ENCODE measurements at regions not wholly inside any gene's neighbourhood (a gene's known extent, or its start where the extent isn't known, plus 50 kb on each side); places are given as distances from the start of the nearest gene placed in this dataset.
A peak's percentile ranks its signal among the peaks of the same experiment; 100 is the strongest.

- no peak for DNase-seq
Observed at GRCh38 chr2:116645155-116645554, 1169.3 kb upstream of the DDX18 start.

GRCh38 chr2:116668691-116669090, 1145.8 kb upstream of the DDX18 start:
- DNase-seq, result no peak

GRCh38 chr2:116669782-116670181, 1144.7 kb upstream of the DDX18 start:
- DNase-seq, result no peak

DNA sequence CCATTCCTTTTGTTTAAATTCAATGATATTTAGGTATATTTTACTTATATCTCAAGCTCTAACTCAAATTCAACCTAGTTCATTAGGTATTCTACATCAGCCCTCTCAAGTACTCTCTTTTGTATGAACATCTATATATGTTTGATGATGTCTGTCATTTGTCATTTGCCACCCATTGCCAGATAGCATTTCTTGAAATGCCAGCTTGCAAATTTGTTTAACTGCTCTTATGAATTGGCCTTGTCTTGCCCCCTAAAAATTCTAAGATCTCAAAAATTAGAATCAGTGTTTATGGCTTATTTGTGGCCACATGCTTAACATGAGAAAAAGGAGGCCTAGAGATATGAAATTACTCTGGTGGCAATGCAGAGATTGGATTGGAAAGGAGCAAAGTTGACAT, 1140.3 kb upstream of the DDX18 start:
- DNase-seq, result no peak

DNA sequence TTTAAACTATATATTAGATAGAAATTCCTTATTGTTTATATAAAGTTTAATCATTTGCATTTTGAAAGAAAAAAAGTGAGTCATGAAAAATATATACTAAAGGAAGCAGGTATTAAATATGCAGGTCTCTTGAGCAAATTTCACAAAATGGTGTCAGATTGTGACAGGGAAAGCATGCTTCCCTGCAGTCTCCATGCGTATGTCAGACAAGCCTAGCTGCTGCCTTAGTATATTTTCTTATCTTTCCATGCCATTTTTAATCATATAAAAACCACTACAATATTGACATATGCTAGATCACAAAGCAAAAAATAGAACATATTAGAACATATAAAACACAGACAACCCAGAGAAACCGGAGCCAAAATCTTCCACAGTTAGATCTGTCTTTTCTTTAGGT, 1137.7 kb upstream of the DDX18 start:
- DNase-seq, result no peak

DNA sequence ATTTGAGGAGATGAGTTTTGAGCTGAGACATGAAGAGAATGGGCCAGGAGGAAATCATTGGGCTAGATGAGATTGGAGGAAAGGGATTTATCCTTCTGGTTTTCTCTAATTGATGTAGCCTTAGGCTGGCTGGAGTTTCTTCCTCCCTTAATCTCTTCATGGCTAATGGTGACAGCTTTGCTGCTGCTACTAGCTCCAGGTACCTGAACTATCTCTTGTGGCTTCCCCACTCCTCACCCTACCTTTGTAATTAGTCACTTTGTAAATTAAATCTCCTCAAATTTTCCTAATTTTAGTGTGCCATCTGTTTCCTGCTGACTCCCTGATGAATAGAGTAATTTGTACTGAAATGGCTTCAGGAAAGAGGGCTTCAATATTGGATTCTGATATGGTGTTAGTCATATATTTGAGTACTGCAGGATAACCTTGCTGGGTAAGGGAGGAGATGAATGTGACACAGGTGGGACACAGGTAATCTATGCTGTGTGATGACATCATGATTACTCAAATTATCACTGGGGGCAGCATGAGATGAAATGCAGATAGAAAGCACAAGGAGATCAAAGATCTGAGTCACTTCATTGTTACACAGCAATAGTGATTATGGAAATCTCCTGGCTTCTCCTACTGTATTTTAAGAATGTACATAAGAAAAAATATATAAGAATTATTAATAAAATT, 1134.1 kb upstream of the DDX18 start:
- DNase-seq, result no peak

- DNase-seq, result no peak
Observed at GRCh38 chr2:116687371-116687770, 1127.1 kb upstream of the DDX18 start.

DNA sequence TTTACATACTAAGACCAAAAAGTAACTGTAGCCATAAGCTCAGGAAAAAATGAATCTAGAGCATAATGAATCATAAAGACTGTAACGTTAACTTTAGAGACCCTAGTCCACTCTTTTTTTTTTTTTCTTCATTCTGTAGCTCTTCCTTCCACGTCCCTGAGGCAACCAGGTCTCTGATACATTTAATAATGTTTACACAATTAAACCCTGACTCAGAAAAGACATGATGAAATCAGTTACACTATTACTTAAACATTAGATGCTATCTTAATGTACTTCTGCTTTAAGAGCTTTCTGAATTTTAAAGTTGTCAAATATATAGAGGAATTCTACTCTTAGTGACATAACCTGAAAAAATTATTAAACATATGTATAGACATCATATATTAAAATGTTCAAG, 1121.5 kb upstream of the DDX18 start:
- DNase-seq, result no peak

- DNase-seq, result no peak
Observed at GRCh38 chr2:116696223-116696622, 1118.3 kb upstream of the DDX18 start.

GRCh38 chr2:116696903-116697302, 1117.6 kb upstream of the DDX18 start:
- no peak for DNase-seq

- peak; percentile 4 for DNase-seq
Observed at GRCh38 chr2:116706396-116706795, 1108.1 kb upstream of the DDX18 start.

- DNase-seq, result no peak
Observed at GRCh38 chr2:116716038-116716437, 1098.5 kb upstream of the DDX18 start.

DNA sequence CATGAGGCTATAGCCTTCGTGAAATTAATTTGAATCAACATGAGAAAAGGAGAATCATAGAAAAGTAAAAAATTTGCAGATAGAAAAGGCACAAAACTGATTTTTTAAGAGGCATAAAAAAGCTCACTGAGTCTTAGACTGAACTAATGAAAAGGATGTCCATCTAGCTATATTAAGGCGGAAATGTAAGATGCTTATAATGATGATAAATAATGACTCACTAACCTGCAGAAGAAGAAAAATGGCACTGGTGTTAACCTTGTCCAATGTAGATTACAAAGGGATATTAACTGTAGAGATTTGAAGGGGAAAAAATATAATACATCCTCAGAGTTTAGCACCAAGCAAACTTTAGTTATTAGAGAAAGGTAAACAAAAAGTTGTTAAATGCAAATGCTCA, 1098.0 kb upstream of the DDX18 start:
- no peak for DNase-seq

GRCh38 chr2:116717832-116718231, 1096.7 kb upstream of the DDX18 start:
- DNase-seq, result no peak

DNA sequence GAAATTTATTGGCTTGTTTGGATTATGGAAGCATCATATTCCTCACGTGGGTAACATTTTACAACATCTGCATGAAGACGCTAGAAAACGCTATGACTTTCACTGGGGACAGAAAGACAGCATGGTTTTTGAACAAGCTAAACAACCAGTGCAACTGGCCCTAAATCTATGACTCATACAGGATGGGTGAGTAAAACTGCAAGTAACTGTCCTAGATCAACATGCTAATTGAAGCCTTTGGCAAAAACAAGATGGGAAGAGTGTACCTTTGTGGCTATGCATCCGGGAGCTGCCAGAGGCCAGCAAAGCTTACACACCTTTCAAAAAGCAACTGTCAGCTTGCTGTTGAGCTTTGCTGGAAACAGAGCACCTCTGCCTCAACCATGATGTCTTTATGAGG, 1096.0 kb upstream of the DDX18 start:
- peak; percentile 15 for DNase-seq

GRCh38 chr2:116719836-116720235, 1094.7 kb upstream of the DDX18 start:
- peak; percentile 64 for DNase-seq

- DNase-seq, result no peak
Observed at GRCh38 chr2:116724550-116724949, 1089.9 kb upstream of the DDX18 start.

DNA sequence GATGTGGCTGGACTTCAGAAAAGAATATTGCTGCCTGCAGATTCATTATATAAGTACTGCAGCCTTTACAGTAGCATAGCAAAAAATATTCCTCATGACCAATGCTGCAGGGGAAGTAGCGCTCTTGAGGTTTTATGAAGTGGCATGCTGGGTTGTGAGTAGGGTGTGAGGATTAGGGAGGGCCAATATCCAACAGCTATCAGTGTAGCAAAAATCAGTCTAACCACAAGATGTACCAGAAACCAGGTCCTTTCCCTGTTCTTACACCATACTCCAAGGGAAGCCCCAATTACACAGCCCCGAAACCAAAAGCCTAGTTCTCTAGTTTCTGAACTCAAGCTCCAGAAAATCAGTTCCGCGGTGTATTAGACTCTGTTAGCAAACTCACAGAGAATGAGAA, 1082.2 kb upstream of the DDX18 start:
- DNase-seq, result no peak

DNA sequence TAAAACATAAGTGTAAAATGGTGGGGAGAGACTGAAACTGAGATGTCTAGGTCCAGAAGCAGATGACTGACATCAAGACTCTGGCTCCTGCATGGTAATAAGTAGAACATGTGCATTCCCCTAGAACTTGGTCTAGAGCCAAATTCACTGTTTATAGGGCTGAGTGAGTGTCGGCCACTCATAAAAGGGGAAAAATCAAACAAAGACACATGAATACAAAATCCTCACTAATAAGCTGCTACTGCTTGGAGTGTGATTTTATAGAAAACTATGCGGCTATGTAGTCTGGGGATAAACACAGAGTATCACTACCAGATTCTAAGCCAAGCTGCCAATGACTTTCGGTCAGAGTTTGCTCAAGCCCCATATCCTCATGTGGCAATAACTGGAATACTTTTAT, 1080.8 kb upstream of the DDX18 start:
- DNase-seq, result peak; percentile 4

GRCh38 chr2:116737951-116738350, 1076.5 kb upstream of the DDX18 start:
- no peak for DNase-seq

DNA sequence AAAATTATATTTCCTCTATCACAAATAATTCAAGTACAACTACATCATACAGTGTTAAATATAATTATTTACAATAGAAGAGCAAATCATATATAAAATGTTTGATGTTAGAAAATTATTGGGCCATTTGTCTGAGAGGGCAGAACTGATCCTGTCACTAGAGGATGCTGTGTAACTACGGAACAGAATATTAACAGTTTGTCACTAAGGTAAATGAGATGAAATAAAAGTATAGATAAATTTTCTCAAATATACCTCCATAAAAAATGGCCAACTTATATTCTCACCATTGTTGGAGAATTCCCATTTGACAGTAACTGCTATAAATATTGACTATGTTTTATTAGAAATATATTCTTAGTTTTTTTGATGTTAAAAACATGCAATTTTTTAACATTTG, 1067.4 kb upstream of the DDX18 start:
- DNase-seq, result no peak

DNA sequence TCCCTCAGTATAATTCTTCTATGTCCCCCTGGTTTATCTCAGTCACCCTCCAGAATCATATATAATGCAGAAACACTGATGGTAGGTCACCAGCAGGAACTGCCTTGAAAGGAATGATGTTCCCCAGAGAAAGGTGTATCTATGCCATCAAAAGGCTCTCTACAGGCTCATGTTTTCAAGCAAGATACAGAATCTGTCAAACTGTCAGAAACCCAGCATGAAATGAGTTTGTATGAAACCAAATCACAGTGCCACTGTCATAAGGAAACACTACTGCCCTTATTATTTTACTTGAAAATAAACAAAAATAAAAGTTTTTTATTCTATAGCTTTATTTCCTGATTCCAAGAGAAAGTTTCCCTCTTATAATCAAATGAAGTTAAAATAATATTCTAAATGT, 1064.5 kb upstream of the DDX18 start:
- no peak for DNase-seq

- DNase-seq, result no peak
Observed at GRCh38 chr2:116754381-116755101, 1060.0 kb upstream of the DDX18 start.

GRCh38 chr2:116761864-116762263, 1052.6 kb upstream of the DDX18 start:
- no peak for DNase-seq

DNA sequence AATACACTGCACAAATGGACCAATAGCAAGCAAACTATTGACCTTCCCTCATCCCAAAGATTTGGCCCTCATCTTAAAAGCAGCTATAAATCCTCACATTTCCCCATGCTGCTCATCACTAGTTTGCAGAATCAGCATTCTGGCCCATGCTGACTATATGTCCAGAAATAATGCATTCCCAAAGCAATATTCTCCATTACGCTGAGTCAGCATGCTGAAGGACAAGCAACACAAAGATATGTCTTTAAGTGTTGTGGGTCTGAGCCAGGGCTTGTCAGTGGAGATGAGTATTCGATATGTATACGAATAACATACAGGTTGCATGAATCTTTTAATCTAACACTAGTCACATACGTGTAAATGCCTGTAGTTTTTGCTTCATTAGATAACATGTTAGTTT, 1045.0 kb upstream of the DDX18 start:
- DNase-seq, result no peak
